Smooth muscle cell (in vitro differentiated cells): ENCODE measurements at regions not wholly inside any gene's neighbourhood (a gene's known extent, or its start where the extent isn't known, plus 50 kb on each side); places are given as distances from the start of the nearest gene placed in this dataset.

Source experiments
- DNase-seq: peaks from one replicate; lab custom pipeline; 2025; ENCODE audit not compliant: unreplicated experiment; lab: John Stamatoyannopoulos, UW
- H2AFZ ChIP-seq: fragments of 200-600 bp; sonication (generic); 2 replicates; pipeline ENCODE4 v1.6.0; 2016; ENCODE audit warnings: antibody characterized with exemption, low read depth, mild to moderate bottlenecking
- H3F3A ChIP-seq: fragments of 200-600 bp; sonication (generic); 2 replicates; pipeline ENCODE4 v1.6.0; 2017; ENCODE audit warnings: antibody characterized with exemption, low read depth
- H3K27ac ChIP-seq: fragments of 200-600 bp; sonication (generic); 2 replicates; pipeline ENCODE4 v1.5.1; 2016; ENCODE audit warnings: low read depth, mild to moderate bottlenecking
- H3K27me3 ChIP-seq: fragments of 200-600 bp; sonication (generic); 2 replicates; pipeline ENCODE4 v1.6.1; 2016; ENCODE audit warnings: low read depth, mild to moderate bottlenecking
- H3K36me3 ChIP-seq: fragments of 200-600 bp; sonication (generic); 2 replicates; pipeline ENCODE4 v1.5.1; 2016; ENCODE audit warnings: low read depth
- H3K4me1 ChIP-seq: fragments of 200-600 bp; sonication (generic); 2 replicates; pipeline ENCODE4 v1.5.1; 2016; ENCODE audit warnings: low read depth
- H3K4me2 ChIP-seq: fragments of 200-600 bp; sonication (generic); 2 replicates; pipeline ENCODE4 v1.6.0; 2016; ENCODE audit warnings: mild to moderate bottlenecking
- H3K4me3 ChIP-seq: fragments of 200-600 bp; sonication (generic); 2 replicates; pipeline ENCODE4 v1.5.1; 2016; ENCODE audit warnings: mild to moderate bottlenecking
- H3K79me2 ChIP-seq: fragments of 200-600 bp; sonication (generic); 2 replicates; pipeline ENCODE4 v1.6.0; 2016; ENCODE audit warnings: low read depth, mild to moderate bottlenecking
- H3K9ac ChIP-seq: fragments of 200-600 bp; sonication (generic); 2 replicates; pipeline ENCODE4 v1.6.0; 2016; ENCODE audit warnings: low read depth
- H3K9me3 ChIP-seq: fragments of 200-600 bp; sonication (generic); replicated peaks from 2 replicates; pipeline ENCODE4 v1.5.1; 2016; ENCODE audit warnings: low read depth
- H4K20me1 ChIP-seq: fragments of 200-600 bp; sonication (generic); 2 replicates; pipeline ENCODE4 v1.6.0; 2016; ENCODE audit warnings: low read depth
- CTCF ChIP-seq: fragments of 200-600 bp; sonication (generic); IDR thresholded peaks from 2 replicates; pipeline ENCODE4 v1.5.1; 2017; ENCODE audit warnings: borderline replicate concordance, mild to moderate bottlenecking, antibody characterized with exemption; ENCODE audit not compliant: insufficient read depth, poor library complexity, severe bottlenecking
- WGBS: methylation state at CpG from one replicate; pipeline ENCODE4 v1.1.7; 2016; ENCODE audit warnings: low lambda C conversion rate; 5-methylcytosine and 5-hydroxymethylcytosine counted together

GRCh38 chr16:17544304-17544703, 73.5 kb upstream of the XYLT1 start:
- no peak for DNase-seq
- no peak overlapping the region for H3K27ac ChIP-seq
- no peak overlapping the region for H3K9ac ChIP-seq
- WGBS = 97% methylated on average over 2 of the region's 2 CpGs
- H3K27me3 ChIP-seq = no peaks in the 10 kb centered on the region
- H3F3A ChIP-seq = no peaks in the 10 kb centered on the region
- no peaks in the 10 kb centered on the region for H3K9me3 ChIP-seq
- H3K4me2 ChIP-seq = no peak overlapping the region
- H4K20me1 ChIP-seq = no peaks in the 10 kb centered on the region
- H3K4me1 ChIP-seq = no peaks in the 10 kb centered on the region
- no peaks in the 10 kb centered on the region for H3K79me2 ChIP-seq
- no peak overlapping the region for H2AFZ ChIP-seq
- TF ChIP-seq CTCF = no peak
- H3K4me3 ChIP-seq = no peak overlapping the region
- no peaks in the 10 kb centered on the region for H3K36me3 ChIP-seq

- Histone ChIP-seq H2AFZ (no peak overlapping the region), H3F3A (no peaks in the 10 kb centered on the region), H3K27me3 (no peaks in the 10 kb centered on the region), H4K20me1 (no peaks in the 10 kb centered on the region), H3K36me3 (no peaks in the 10 kb centered on the region), H3K9ac (no peak overlapping the region), H3K9me3 (no peaks in the 10 kb centered on the region), H3K27ac (no peak overlapping the region), H3K4me3 (no peak overlapping the region), H3K4me1 (no peaks in the 10 kb centered on the region), H3K79me2 (no peaks in the 10 kb centered on the region), H3K4me2 (no peak overlapping the region)
- no peak for TF ChIP-seq CTCF
- WGBS = 96% methylated on average over 2 of the region's 2 CpGs
- DNase-seq = no peak
These were observed 72.3 kb upstream of the XYLT1 start for GRCh38 chr16:17543073-17543472.

- no peaks in the 10 kb centered on the region for H3K9me3 ChIP-seq
- 81% methylated on average over 1 of the region's 1 CpG for WGBS
- H3K79me2 ChIP-seq = no peaks in the 10 kb centered on the region
- TF ChIP-seq CTCF = no peak
- H3K4me1 ChIP-seq = no peaks in the 10 kb centered on the region
- no peak overlapping the region for H3K9ac ChIP-seq
- H3F3A ChIP-seq = no peaks in the 10 kb centered on the region
- H3K27ac ChIP-seq = no peak overlapping the region
- H4K20me1 ChIP-seq = no peaks in the 10 kb centered on the region
- no peak overlapping the region for H2AFZ ChIP-seq
- no peaks in the 10 kb centered on the region for H3K36me3 ChIP-seq
- no peaks in the 10 kb centered on the region for H3K27me3 ChIP-seq
- H3K4me2 ChIP-seq = no peak overlapping the region
- H3K4me3 ChIP-seq = no peak overlapping the region
- DNase-seq = no peak
These were observed 70.6 kb upstream of the XYLT1 start for GRCh38 chr16:17541324-17541723.

- H3F3A ChIP-seq = no peaks in the 10 kb centered on the region
- no peak overlapping the region for H2AFZ ChIP-seq
- no peak overlapping the region for H3K27ac ChIP-seq
- TF ChIP-seq CTCF = no peak
- 60% methylated on average over 11 of the region's 11 CpGs for WGBS
- no peak for DNase-seq
- no peak overlapping the region for H3K9ac ChIP-seq
- no peaks in the 10 kb centered on the region for H3K4me1 ChIP-seq
- H3K4me3 ChIP-seq = no peak overlapping the region
- no peaks in the 10 kb centered on the region for H3K9me3 ChIP-seq
- no peak overlapping the region for H3K4me2 ChIP-seq
- peaks cover 3% of the 10 kb centered on the region for H3K27me3 ChIP-seq
- no peaks in the 10 kb centered on the region for H4K20me1 ChIP-seq
- no peaks in the 10 kb centered on the region for H3K36me3 ChIP-seq
- no peaks in the 10 kb centered on the region for H3K79me2 ChIP-seq
These were observed 68.2 kb upstream of the XYLT1 start for GRCh38 chr16:17538927-17539326.
